HL-60 (cell line): ENCODE measurements at regions not wholly inside any gene's neighbourhood (a gene's known extent, or its start where the extent isn't known, plus 50 kb on each side); places are given as distances from the start of the nearest gene placed in this dataset.

Source experiments
- DNase-seq, 2 experiments: peaks; one replicate each; pipeline ENCODE4 v3.0.0-alpha.2; 2010 to 2020; ENCODE audit warnings: low read depth in 1 of 2, low spot score in 1 of 2
- H3K27ac ChIP-seq: fragments of 250-450 bp; sonication (Bioruptor Pico); replicated peaks from 2 replicates; pipeline ENCODE4 v1.5.1; 2020; ENCODE audit warnings: mild to moderate bottlenecking, moderate library complexity
- H3K27me3 ChIP-seq: fragments of 250-450 bp; sonication (Bioruptor Pico); 2 replicates; pipeline ENCODE4 v1.5.1; 2021; ENCODE audit warnings: mild to moderate bottlenecking, moderate library complexity; ENCODE audit not compliant: insufficient read depth, poor library complexity, severe bottlenecking
- H3K4me3 ChIP-seq: replicated peaks from 2 replicates; pipeline ENCODE4 v1.5.1; 2011; ENCODE audit warnings: mild to moderate bottlenecking, control low read depth, low read length; ENCODE audit not compliant: insufficient read depth
- GABPA ChIP-seq: IDR thresholded peaks from 2 replicates; pipeline ENCODE4 v1.6.1; 2012; ENCODE audit warnings: low read depth
- POLR2AphosphoS5 ChIP-seq: IDR thresholded peaks from 2 replicates; pipeline ENCODE4 v1.6.1; 2012; ENCODE audit warnings: low read depth
- SPI1 ChIP-seq: IDR thresholded peaks from 2 replicates; pipeline ENCODE4 v1.6.1; 2012; ENCODE audit warnings: low read depth, mild to moderate bottlenecking, borderline replicate concordance
- TF ChIP-seq, protein P1 (sequence below): IDR thresholded peaks from 2 replicates; pipeline ENCODE4 v1.6.1; 2012; ENCODE audit warnings: low read depth; ENCODE audit not compliant: insufficient replicate concordance
- TF ChIP-seq, protein P2 (sequence below): IDR thresholded peaks from one replicate; pipeline ENCODE4 v1.5.1; 2011; ENCODE audit warnings: low read length, control low read depth, inconsistent platforms; ENCODE audit not compliant: insufficient read depth

DNA sequence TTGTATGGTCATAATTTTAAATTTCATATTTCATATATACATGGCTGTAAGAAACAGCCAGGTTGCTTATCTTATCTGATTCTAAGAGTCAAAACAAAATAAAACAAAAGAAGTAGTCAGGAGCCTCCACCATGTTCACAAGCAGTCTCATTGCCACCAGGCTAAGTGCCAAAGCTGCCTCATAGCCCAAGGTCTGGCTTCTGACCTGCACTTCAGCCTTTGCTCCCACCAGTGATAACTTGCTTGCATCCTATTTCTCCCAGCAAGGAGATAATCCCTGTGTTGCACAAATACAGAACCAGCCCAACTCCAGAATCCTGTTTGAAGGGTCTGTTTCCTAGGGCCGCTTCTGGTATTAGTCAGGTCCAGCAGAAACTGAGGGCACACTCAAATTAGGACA lies 53.9 kb upstream of the TSKU start:
- Histone ChIP-seq H3K27ac (no peak overlapping the region), H3K4me3 (no peak overlapping the region), H3K27me3 (no peaks in the 10 kb centered on the region)
- DNase-seq, result no peak
- TF ChIP-seq, protein P1, sequence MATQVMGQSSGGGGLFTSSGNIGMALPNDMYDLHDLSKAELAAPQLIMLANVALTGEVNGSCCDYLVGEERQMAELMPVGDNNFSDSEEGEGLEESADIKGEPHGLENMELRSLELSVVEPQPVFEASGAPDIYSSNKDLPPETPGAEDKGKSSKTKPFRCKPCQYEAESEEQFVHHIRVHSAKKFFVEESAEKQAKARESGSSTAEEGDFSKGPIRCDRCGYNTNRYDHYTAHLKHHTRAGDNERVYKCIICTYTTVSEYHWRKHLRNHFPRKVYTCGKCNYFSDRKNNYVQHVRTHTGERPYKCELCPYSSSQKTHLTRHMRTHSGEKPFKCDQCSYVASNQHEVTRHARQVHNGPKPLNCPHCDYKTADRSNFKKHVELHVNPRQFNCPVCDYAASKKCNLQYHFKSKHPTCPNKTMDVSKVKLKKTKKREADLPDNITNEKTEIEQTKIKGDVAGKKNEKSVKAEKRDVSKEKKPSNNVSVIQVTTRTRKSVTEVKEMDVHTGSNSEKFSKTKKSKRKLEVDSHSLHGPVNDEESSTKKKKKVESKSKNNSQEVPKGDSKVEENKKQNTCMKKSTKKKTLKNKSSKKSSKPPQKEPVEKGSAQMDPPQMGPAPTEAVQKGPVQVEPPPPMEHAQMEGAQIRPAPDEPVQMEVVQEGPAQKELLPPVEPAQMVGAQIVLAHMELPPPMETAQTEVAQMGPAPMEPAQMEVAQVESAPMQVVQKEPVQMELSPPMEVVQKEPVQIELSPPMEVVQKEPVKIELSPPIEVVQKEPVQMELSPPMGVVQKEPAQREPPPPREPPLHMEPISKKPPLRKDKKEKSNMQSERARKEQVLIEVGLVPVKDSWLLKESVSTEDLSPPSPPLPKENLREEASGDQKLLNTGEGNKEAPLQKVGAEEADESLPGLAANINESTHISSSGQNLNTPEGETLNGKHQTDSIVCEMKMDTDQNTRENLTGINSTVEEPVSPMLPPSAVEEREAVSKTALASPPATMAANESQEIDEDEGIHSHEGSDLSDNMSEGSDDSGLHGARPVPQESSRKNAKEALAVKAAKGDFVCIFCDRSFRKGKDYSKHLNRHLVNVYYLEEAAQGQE, result no peak
- TF ChIP-seq, protein P2, sequence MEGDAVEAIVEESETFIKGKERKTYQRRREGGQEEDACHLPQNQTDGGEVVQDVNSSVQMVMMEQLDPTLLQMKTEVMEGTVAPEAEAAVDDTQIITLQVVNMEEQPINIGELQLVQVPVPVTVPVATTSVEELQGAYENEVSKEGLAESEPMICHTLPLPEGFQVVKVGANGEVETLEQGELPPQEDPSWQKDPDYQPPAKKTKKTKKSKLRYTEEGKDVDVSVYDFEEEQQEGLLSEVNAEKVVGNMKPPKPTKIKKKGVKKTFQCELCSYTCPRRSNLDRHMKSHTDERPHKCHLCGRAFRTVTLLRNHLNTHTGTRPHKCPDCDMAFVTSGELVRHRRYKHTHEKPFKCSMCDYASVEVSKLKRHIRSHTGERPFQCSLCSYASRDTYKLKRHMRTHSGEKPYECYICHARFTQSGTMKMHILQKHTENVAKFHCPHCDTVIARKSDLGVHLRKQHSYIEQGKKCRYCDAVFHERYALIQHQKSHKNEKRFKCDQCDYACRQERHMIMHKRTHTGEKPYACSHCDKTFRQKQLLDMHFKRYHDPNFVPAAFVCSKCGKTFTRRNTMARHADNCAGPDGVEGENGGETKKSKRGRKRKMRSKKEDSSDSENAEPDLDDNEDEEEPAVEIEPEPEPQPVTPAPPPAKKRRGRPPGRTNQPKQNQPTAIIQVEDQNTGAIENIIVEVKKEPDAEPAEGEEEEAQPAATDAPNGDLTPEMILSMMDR, result no peak
- TF ChIP-seq SPI1, result no peak
- no peak for TF ChIP-seq GABPA
- no peak for TF ChIP-seq POLR2AphosphoS5

DNA sequence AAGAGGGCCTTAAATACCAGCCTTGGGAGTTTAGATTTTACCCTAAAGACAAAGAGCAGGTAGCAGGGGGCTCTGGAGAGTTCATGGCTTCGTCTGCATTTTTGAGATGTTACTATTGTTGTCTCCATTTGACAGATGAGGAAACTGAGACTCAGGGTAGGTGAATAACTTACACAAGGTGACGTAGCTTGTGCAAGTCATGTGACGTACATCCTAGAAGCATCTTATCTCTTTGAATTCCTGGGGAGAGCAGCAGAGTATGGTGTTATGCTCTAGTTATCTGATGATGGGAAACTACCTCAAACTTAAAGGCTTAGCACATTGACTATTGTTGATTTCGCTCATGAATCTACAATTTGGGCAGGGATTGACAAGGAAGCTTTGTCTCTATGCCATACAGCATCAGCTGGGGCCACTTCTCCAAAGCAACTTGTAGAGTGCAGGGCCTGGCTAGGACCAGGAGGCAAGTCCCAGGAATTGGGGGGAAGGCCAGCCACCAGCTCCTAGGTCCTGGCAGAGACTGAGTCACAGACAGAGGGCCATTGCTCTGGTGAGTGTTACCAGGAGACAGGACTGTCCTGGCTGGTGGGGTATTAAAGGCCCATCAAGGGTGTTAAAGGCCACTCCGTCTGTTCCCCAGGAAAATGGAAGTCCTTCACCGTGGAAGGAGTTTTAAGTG lies 52.1 kb upstream of the TSKU start:
- Histone ChIP-seq H3K27ac (no peak overlapping the region), H3K27me3 (no peaks in the 10 kb centered on the region), H3K4me3 (no peak overlapping the region)
- no peak for DNase-seq
- TF ChIP-seq GABPA (no peak), POLR2AphosphoS5 (no peak), SPI1 (no peak)
- TF ChIP-seq, protein P1, result no peak
- TF ChIP-seq, protein P2, result no peak

DNA sequence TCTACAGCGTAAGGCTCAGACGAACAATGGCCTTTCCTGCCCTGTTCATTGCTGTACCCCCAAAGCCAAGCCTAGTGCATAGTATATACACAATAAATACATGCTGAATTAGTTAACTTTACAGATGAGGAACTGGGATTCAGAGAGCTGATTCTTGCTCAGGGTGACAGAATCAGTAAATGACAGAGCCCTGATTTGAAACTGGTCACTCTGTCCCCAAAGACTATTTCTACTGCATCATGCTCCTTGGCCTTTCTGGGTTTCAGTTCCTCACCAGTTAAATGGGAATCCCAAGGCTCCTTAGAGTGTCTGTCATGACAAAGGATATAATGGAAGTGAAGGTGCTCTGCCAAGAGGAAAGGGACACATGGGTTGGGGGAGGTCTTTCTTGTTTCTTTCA lies 50.5 kb upstream of the TSKU start:
- Histone ChIP-seq H3K27me3 (no peaks in the 10 kb centered on the region), H3K4me3 (no peak overlapping the region), H3K27ac (no peak overlapping the region)
- TF ChIP-seq SPI1 (no peak), POLR2AphosphoS5 (no peak), GABPA (no peak)
- TF ChIP-seq, protein P1, result no peak
- TF ChIP-seq, protein P2, result no peak
- DNase-seq, result no peak
